Right renal pelvis (tissue), 4 donors: ENCODE measurements at regions not wholly inside any gene's neighbourhood (a gene's known extent, or its start where the extent isn't known, plus 50 kb on each side); places are given as distances from the start of the nearest gene placed in this dataset.

Experiments used
- DNase-seq, 4 donors: peaks; one replicate each; pipeline ENCODE4 v3.0.0-alpha.2; 2013; ENCODE audit warnings: low read depth in 4 of 4, low spot score in 3 of 4, missing footprints in 1 of 4

DNA sequence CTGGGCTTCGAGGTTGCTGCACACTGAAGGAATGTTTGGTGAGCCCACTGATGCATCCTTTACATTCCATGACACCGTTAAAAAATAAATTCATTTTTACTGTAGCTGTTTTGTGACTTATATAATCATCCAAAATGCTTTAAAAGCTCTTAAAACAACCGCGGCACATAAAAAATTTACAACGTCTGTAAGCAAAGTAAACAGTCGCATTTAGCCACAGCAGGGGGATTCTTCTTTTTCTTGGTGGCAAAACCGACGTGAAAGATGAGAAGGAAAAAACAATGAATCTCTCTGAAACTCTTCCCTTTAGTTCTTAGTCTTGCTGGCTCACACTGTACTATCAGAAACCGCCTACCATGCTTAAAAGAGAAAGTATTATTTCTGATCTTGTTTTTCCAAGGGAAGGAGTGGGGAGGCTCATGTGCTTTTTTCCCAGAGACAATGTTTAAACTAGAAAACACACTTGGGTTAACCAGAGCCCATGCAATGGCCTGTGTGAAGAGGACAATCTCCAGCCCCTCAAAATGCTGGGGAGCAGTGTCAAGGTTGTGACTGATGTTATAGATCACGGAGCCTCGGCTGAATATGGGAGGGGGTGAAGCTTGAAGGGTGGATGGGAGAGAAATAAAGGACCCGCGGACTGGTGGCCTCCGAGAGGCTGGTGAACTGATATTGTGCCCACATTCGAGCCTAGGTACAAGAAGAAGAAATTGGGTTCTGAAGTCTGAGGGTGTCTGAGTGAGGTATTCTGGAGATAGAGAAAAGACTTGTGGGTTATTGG is 91.1 kb downstream of the IRF8 start:
- DNase-seq, result no peak

DNA sequence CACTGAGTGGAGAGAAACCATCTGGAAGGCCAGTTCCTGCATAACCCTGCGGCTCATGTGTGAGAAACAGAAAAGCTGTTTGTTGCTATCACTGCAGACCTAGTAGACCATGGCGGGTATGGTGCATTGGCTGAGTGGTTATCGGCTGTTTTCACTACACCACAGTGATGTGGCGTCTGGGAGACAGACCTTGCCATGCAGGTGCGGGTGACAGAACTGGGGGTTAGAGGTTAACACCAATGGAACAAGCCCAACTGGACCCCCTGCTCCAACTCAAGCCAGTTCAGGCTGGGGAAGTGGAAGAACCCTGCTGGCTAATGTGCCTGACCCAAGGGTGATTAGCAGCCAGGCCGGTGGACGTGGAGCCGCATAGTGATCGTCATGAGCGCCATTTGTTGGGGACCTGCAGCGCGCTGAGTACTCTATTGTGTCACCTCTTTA is 91.9 kb downstream of the IRF8 start:
- DNase-seq, result no peak

DNA sequence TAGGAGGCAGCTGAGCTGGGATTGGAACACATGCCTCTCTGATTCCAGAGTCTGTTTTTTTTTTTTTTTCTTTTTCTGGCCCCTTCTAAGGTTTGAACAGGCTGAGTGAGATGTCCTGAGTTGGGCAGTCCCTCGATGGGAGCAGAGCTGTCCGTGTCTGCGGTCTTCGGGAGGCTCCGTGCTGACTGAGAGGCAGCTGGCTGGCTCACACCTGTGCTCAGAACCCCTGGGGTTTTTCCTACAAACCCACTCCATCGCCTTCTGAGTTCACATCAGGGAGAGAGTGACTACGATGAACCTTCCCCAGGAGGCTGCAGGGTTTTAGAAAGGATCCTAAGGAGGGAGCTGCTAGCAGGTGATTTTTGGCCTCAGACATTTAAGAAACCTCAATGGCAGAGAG is 92.5 kb downstream of the IRF8 start:
- DNase-seq, result no peak

GRCh38 chr16:85991856-85992255 is 92.9 kb downstream of the IRF8 start:
- DNase-seq, result no peak

GRCh38 chr16:85992359-85992758 is 93.4 kb downstream of the IRF8 start:
- DNase-seq, result no peak

GRCh38 chr16:85992779-85993178 is 93.8 kb downstream of the IRF8 start:
- no peak for DNase-seq

- no peak for DNase-seq
Measured at GRCh38 chr16:85994492-85995490, 95.8 kb downstream of the IRF8 start.

- no peak for DNase-seq
Measured at GRCh38 chr16:85995541-85996423, 96.8 kb downstream of the IRF8 start.

- DNase-seq, result no peak
Measured at GRCh38 chr16:85996843-85997242, 97.9 kb downstream of the IRF8 start.

DNA sequence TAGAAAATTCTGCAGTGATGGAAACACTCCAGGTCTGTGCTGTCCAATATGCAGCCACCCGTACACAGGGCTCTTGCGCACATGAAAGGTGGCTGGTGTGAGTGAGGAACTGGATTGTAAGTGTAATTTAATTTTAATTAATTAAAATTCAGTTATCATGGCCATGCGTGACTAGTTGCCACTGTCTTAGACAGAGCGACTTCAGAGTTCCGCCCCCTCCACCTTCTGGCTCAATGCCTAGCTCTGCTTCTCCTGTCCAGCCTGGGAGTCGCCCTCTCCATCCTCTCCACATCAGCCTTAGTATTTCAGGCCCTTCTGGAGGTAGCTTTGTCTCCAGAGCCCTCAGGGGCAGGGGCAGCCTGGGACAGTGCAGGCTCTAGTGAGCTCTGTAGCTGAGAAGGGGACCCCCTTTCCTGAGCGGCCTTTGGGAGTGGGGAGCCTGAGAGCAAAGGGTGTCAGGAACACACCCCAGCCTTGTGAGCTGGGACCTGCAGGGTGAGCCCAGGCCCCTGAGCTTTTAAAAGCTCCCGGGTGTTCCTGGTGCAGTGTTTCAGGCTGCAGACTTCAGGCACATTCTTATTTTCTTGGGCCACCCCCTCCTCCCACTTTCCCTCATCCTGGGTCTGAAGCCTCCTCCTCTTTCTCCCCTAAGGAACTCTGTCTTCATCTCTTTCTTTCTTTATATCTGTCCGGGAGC is 99.4 kb downstream of the IRF8 start:
- DNase-seq, result no peak

DNA sequence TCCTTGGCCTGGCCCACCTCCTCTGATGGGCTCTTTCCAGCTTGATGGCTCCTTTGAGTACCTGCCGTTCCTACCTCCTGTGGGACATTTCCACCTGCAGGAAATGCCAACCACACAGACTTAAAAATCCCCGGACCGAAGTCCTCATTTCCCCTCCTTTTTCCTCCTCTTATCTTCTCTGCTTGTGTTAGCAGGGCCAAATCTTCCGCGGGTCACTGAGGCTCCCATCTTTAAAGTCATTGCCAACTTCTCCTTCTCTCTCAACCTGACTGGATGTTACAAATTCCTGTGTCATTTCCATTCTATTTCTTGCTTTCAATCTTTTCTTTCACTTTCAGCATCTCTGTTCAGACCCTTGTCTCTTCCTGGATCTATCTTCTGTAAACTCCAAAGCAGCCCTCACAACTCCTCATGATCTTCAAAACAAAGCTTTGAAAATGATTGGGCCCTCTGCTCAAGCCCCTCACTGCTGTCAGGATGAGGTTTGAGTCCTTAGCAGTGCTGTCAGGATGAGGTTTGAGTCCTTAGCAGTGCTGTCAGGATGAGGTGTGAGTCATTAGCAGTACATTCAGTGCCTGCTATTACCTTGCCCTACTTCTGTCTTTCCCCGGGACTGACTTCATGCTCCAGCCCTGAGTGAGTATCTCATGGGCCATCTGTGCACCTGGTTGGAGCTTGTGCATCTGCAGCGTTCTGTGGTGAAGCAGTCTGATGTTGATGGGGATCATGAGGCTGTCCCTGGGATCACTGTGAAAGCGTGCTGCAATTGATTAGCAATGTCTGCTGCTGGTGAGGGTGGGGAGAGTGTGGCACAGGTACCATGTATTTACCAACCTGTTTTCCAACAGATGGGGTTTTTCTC is 100.1 kb downstream of the IRF8 start:
- DNase-seq, result no peak

DNA sequence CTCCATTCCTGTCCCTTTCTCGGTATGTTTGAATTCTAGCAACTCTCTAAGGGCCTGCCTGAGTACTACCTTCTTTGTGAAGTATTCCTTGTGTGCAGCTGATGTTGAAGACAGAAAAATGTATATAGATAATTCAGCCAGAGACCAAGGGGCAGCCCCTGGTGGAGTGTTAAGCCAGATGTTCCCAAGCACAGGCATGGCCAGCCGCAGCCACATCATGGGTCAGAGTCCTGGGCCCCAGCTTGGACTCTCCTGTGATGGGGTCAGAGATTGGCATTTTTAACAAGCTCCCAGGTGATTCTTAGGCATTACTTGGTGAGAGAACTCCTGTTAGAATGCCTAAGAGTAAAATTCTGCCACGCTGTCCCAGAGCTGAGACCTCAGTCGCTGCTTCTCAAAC is 100.8 kb downstream of the IRF8 start:
- DNase-seq, result no peak

GRCh38 chr16:86002178-86002900 is 103.4 kb downstream of the IRF8 start:
- no peak for DNase-seq

DNA sequence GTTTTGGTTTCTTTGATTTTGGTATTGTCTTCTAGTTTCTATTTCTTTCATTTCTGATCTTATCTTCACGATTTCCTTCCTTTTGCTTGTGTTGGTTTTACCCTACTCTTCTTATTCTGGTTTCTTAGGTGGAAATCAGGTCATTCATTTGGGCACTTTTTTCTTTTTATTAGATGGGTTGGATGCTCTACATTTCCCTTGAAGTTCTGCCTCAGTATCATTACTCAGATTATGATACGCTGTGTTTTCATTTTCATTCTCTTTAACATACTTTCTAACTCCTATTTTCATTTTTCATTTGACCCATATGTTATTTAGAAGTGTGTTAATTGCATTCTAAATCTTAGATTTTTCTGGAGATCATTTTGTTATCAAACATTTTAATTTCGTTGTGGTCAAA is 108.6 kb downstream of the IRF8 start:
- no peak for DNase-seq

- no peak for DNase-seq
Measured at GRCh38 chr16:86010680-86011141, 111.7 kb downstream of the IRF8 start.

GRCh38 chr16:86011532-86011931 is 112.6 kb downstream of the IRF8 start:
- no peak for DNase-seq

GRCh38 chr16:86012221-86012620 is 113.3 kb downstream of the IRF8 start:
- no peak for DNase-seq

DNA sequence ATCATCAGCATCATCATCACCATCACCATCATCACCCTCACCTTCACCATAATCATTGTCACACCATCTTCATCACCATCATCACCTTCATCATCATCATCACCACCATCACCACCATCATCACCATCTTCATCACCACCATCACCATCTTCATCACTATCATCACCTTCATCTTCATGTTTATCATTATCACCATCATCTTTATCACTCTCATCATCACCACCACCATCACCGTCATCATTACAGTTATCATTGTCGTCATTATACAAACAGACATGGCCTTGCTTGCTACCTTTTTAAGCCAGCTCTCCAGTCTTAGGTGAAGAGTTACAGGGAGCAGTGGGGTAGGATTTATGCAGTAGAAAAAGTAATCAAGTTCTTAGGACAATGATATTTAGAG is 114.9 kb downstream of the IRF8 start:
- DNase-seq, result no peak
